H9 (cell line): ENCODE measurements at regions not wholly inside any gene's neighbourhood (a gene's known extent, or its start where the extent isn't known, plus 50 kb on each side); places are given as distances from the start of the nearest gene placed in this dataset.

Experiments used
- DNase-seq: peaks from one replicate; pipeline ENCODE4 v3.0.0-alpha.2; 2017
- H2AFZ ChIP-seq: one replicate; pipeline ENCODE4 v1.6.1; 2013; ENCODE audit warnings: mild to moderate bottlenecking, low read length, control low read depth, moderate library complexity
- H2AK5ac ChIP-seq: 2 replicates; pipeline ENCODE4 v1.6.1; 2013; ENCODE audit warnings: low read length, control low read depth, mixed read lengths; ENCODE audit not compliant: insufficient read length
- H2BK120ac ChIP-seq: one replicate; pipeline ENCODE4 v1.6.1; 2013; ENCODE audit warnings: low read depth, mild to moderate bottlenecking, low read length, control low read depth, inconsistent platforms; ENCODE audit not compliant: poor library complexity, severe bottlenecking
- H2BK12ac ChIP-seq: 2 replicates; pipeline ENCODE4 v1.6.1; 2013; ENCODE audit warnings: low read length, control low read depth, mixed read lengths, low read depth; ENCODE audit not compliant: insufficient read length
- H2BK15ac ChIP-seq: 2 replicates; pipeline ENCODE4 v1.6.1; 2013; ENCODE audit warnings: low read depth, low read length, control low read depth
- H2BK20ac ChIP-seq: one replicate; pipeline ENCODE4 v1.6.1; 2013; ENCODE audit warnings: low read depth, mild to moderate bottlenecking, low read length, control low read depth, inconsistent platforms; ENCODE audit not compliant: poor library complexity, severe bottlenecking
- H2BK5ac ChIP-seq: 2 replicates; pipeline ENCODE4 v1.6.1; 2013; ENCODE audit warnings: low read length, control low read depth, mixed read lengths; ENCODE audit not compliant: insufficient read length
- H3K14ac ChIP-seq: 2 replicates; pipeline ENCODE4 v1.6.1; 2013; ENCODE audit warnings: low read length, control low read depth; ENCODE audit not compliant: insufficient read depth
- H3K18ac ChIP-seq: 2 replicates; pipeline ENCODE4 v1.6.1; 2013; ENCODE audit warnings: low read depth, mild to moderate bottlenecking, mixed read lengths, low read length, control low read depth; ENCODE audit not compliant: insufficient read length
- H3K23ac ChIP-seq: 2 replicates; pipeline ENCODE4 v1.6.1; 2013; ENCODE audit warnings: low read length, control low read depth, mixed read lengths, low read depth; ENCODE audit not compliant: insufficient read length
- H3K23me2 ChIP-seq: 2 replicates; pipeline ENCODE4 v1.6.1; 2013; ENCODE audit warnings: low read depth, mild to moderate bottlenecking, mixed read lengths, low read length, control low read depth; ENCODE audit not compliant: insufficient read length, poor library complexity, severe bottlenecking
- H3K27ac ChIP-seq: 2 replicates; pipeline ENCODE4 v1.5.1; 2013; ENCODE audit warnings: low read length, control low read depth, mixed read lengths, low read depth; ENCODE audit not compliant: insufficient read length
- H3K27me3 ChIP-seq: 2 replicates; pipeline ENCODE4 v1.6.1; 2013; ENCODE audit warnings: low read length, control low read depth, inconsistent platforms; ENCODE audit not compliant: insufficient read depth
- H3K4ac ChIP-seq: 2 replicates; pipeline ENCODE4 v1.6.1; 2013; ENCODE audit warnings: low read depth, mild to moderate bottlenecking, control low read depth, inconsistent platforms, low read length, moderate library complexity
- H3K4me1 ChIP-seq: 2 replicates; pipeline ENCODE4 v1.6.1; 2013; ENCODE audit warnings: low read length, control low read depth, inconsistent platforms; ENCODE audit not compliant: insufficient read depth
- H3K4me2 ChIP-seq: 2 replicates; pipeline ENCODE4 v1.6.1; 2013; ENCODE audit warnings: low read length, control low read depth, mixed read lengths; ENCODE audit not compliant: insufficient read length, insufficient read depth
- H3K56ac ChIP-seq: 2 replicates; pipeline ENCODE4 v1.6.1; 2013; ENCODE audit warnings: low read depth, mild to moderate bottlenecking, mixed read lengths, low read length, control low read depth; ENCODE audit not compliant: insufficient read length
- H3K79me1 ChIP-seq: 2 replicates; pipeline ENCODE4 v1.6.1; 2013; ENCODE audit warnings: low read depth, mild to moderate bottlenecking, moderate library complexity, low read length, control low read depth, inconsistent platforms; ENCODE audit not compliant: insufficient read depth, poor library complexity, severe bottlenecking
- H3K79me2 ChIP-seq: 2 replicates; pipeline ENCODE4 v1.6.1; 2013; ENCODE audit warnings: low read length, control low read depth, inconsistent platforms; ENCODE audit not compliant: insufficient read depth
- H3K9ac ChIP-seq: 2 replicates; pipeline ENCODE4 v1.6.1; 2013; ENCODE audit warnings: low read length, control low read depth, mixed read lengths; ENCODE audit not compliant: insufficient read length; ENCODE audit errors: extremely low read depth
- H3K9me3 ChIP-seq: one replicate; pipeline ENCODE4 v1.6.1; 2013; ENCODE audit warnings: low read depth, low read length, inconsistent platforms; ENCODE audit not compliant: control insufficient read depth
- H3T11ph ChIP-seq: one replicate; pipeline ENCODE4 v1.6.1; 2013; ENCODE audit warnings: mild to moderate bottlenecking, low read length, control low read depth, inconsistent platforms
- H4K20me1 ChIP-seq: one replicate; pipeline ENCODE4 v1.6.1; 2013; ENCODE audit not compliant: control insufficient read depth, insufficient read length, insufficient read depth
- H4K5ac ChIP-seq: 2 replicates; pipeline ENCODE4 v1.6.1; 2013; ENCODE audit warnings: low read depth, mild to moderate bottlenecking, mixed read lengths, low read length, control low read depth; ENCODE audit not compliant: insufficient read length
- H4K8ac ChIP-seq: replicated peaks from 2 replicates; pipeline ENCODE4 v1.6.1; 2013; ENCODE audit warnings: low read length, control low read depth, mixed read lengths, low read depth; ENCODE audit not compliant: insufficient read length
- H4K91ac ChIP-seq: 2 replicates; pipeline ENCODE4 v1.6.1; 2013; ENCODE audit warnings: low read depth, mild to moderate bottlenecking, moderate library complexity, mixed read lengths, low read length, control low read depth; ENCODE audit not compliant: insufficient read length
- H3K27ac Mint-ChIP-seq, 3 experiments: 2 replicates in 2 of 3; 3 replicates in 1 of 3; pipeline ENCODE4 v1.8.0; 2020 to 2021; ENCODE audit warnings: mixed read lengths in 3 of 3, mild to moderate bottlenecking in 1 of 3, moderate library complexity in 1 of 3
- H3K27me3 Mint-ChIP-seq: 2 replicates; pipeline ENCODE4 v1.8.0; 2021; ENCODE audit warnings: low read depth, mild to moderate bottlenecking, moderate library complexity, mixed read lengths
- H3K36me3 Mint-ChIP-seq, 3 experiments: 2 replicates in 2 of 3; 3 replicates in 1 of 3; pipeline ENCODE4 v1.8.0; 2020 to 2021; ENCODE audit warnings: low read depth in 3 of 3, mixed read lengths in 3 of 3; ENCODE audit not compliant: insufficient read depth in 1 of 3
- H3K4me1 Mint-ChIP-seq, 2 experiments: 2 replicates each; pipeline ENCODE4 v1.8.0; 2020; ENCODE audit warnings: mixed read lengths in 2 of 2
- H3K4me3 Mint-ChIP-seq, 2 experiments: 2 replicates in 1 of 2; 3 replicates in 1 of 2; pipeline ENCODE4 v1.8.0; 2020 to 2021; ENCODE audit warnings: mild to moderate bottlenecking in 2 of 2, mixed read lengths in 2 of 2, moderate library complexity in 1 of 2
- H3K9me3 Mint-ChIP-seq, 2 experiments: 2 replicates in 1 of 2; 3 replicates in 1 of 2; pipeline ENCODE4 v1.8.0; 2020; ENCODE audit warnings: mild to moderate bottlenecking in 2 of 2, mixed read lengths in 2 of 2, moderate library complexity in 1 of 2
- CTCF ChIP-seq: fragments of 200-600 bp; sonication (generic); conservative IDR thresholded peaks from 3 replicates; pipeline ENCODE4 v1.8.0; 2021; ENCODE audit warnings: antibody characterized with exemption, mild to moderate bottlenecking
- WGBS: extraction: QIAGEN DNeasy Blood & Tissue Kit; methylation state at CpG from one replicate; pipeline ENCODE4 v1.1.7; 2013; ENCODE audit warnings: missing lambda C conversion rate, low lambda C conversion rate, mixed read lengths; ENCODE audit not compliant: insufficient read length; ENCODE audit errors: extremely low coverage; 5-methylcytosine and 5-hydroxymethylcytosine counted together

- Histone ChIP-seq H3K27ac (no peak overlapping the region), H4K91ac (no peak overlapping the region), H3K4me1 (no peaks in the 10 kb centered on the region), H2BK15ac (no peak overlapping the region), H2BK120ac (no peak overlapping the region), H3K23ac (no peak overlapping the region), H3K18ac (no peak overlapping the region), H3K79me1 (no peaks in the 10 kb centered on the region), H3K4me2 (no peak overlapping the region), H3K9ac (no peak overlapping the region), H3K23me2 (no peaks in the 10 kb centered on the region), H2AFZ (no peak overlapping the region), H3K14ac (no peak overlapping the region), H2BK5ac (no peak overlapping the region), H3K4ac (no peak overlapping the region), H4K20me1 (no peaks in the 10 kb centered on the region), H3T11ph (no peak overlapping the region), H3K56ac (no peak overlapping the region), H2BK12ac (no peak overlapping the region), H4K5ac (no peak overlapping the region), H2AK5ac (no peak overlapping the region), H4K8ac (no peak overlapping the region), H2BK20ac (no peak overlapping the region), H3K27me3 (no peaks in the 10 kb centered on the region), H3K9me3 (no peaks in the 10 kb centered on the region), H3K79me2 (no peaks in the 10 kb centered on the region)
- no peak overlapping the region for H3K27ac Mint-ChIP-seq
- no peak for TF ChIP-seq CTCF
- no peaks in the 10 kb centered on the region for H3K27me3 Mint-ChIP-seq
- H3K4me3 Mint-ChIP-seq, result no peak overlapping the region
- H3K4me1 Mint-ChIP-seq, result peaks cover 4 to 6% of the 10 kb centered on the region in 2 experiments
- no peaks in the 10 kb centered on the region for H3K36me3 Mint-ChIP-seq
- no CpG with 5 or more reads among the region's 1 CpG for WGBS
- H3K9me3 Mint-ChIP-seq, result no peaks in the 10 kb centered on the region
- no peak for DNase-seq
Observed at GRCh38 chr4:28724239-28724638, 1863.6 kb downstream of the STIM2 start.
